HG03442 (cell line): ENCODE measurements at regions not wholly inside any gene's neighbourhood (a gene's known extent, or its start where the extent isn't known, plus 50 kb on each side); places are given as distances from the start of the nearest gene placed in this dataset.

Experiments
- ATAC-seq: cut with Tn5 transposase; IDR thresholded peaks from one replicate; pipeline ENCODE4 v1.9.1; 2021; ENCODE audit warnings: mild to moderate bottlenecking, moderate library complexity; ENCODE audit not compliant: unreplicated experiment

- no peak for ATAC-seq
Observed at GRCh38 chr2:139201516-139201915, 421.3 kb upstream of the NXPH2 start.

- ATAC-seq, result no peak
Observed at GRCh38 chr2:139196754-139197153, 416.6 kb upstream of the NXPH2 start.

GRCh38 chr2:139194546-139194945 is 414.4 kb upstream of the NXPH2 start:
- ATAC-seq, result no peak

DNA sequence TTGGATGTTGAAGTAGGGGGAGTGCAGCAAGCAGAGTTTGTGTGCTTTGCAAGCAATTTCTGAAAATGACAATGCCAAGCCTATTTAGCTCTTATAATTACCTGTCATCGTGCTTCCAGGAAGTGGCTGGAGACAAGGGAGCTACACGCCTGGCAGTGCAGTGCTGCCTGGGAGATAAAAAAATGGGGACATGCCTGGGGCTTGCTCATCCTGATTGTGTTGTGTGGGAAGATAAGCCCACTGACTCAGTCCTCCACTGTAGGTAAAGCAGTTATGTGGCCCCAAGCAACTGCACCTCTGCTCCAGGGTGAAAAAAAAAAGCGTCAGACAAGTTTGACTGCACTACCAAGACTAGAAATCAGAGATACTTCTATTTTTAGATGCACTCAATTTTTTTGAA is 396.9 kb upstream of the NXPH2 start:
- no peak for ATAC-seq

DNA sequence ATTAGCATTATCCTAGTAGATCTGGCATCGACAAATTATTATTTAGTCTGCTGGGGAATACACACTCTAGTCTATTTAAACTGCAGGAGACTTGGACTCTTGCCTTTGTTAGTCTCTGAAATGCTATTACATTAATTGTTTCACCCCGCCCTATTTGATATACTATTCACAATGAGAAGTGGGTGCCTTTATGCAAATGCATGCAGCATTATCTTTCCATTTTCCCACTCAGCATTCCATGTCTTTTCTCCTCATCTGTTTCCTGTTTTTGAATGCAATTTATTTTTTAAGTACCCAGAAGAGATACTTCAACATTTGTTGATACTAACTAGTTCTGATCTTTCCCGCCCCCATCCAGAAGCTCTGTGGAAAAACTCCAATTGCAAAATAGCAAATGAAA is 395.3 kb upstream of the NXPH2 start:
- ATAC-seq, result no peak

DNA sequence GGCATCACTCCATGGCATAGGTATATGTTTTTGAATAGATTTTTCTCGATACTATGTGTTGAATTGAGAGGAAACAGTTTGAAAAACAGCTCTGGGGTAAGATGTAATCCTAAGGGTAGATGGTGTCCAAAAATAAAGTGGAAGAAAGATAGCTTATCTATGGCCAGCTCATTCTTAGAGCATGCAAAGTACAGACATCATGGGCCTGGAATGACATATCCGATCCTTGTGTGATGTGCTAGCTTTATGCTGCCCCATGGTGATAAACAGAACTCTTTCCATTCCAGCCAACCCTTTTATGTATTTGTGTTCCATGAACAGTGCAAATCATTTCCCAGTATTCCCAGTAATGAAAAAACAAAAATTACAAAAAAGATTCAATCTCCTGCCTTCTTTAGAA is 390.2 kb upstream of the NXPH2 start:
- ATAC-seq, result no peak

GRCh38 chr2:139165601-139166000 is 385.4 kb upstream of the NXPH2 start:
- no peak for ATAC-seq

- no peak for ATAC-seq
Observed at GRCh38 chr2:139165041-139165440, 384.9 kb upstream of the NXPH2 start.

- ATAC-seq, result no peak
Observed at GRCh38 chr2:139162957-139163356, 382.8 kb upstream of the NXPH2 start.

DNA sequence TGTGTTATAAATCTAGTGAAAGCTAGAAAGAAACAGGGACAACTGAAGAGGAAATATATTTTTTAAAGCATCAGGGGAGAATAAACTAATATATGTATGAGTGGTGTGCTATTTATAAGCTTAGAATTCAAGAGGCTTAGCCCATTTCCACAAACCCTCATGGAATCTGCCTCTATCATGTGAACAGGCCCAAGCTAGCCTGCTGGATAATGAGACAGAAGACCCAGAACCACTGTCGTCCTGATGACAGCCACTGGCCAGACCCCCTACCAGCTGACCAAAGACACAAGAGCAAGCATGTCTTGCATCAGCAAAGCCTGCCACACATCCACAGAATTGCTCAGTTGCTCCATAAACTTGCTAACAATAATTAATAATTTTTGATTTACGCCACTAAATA is 382.3 kb upstream of the NXPH2 start:
- ATAC-seq, result no peak

DNA sequence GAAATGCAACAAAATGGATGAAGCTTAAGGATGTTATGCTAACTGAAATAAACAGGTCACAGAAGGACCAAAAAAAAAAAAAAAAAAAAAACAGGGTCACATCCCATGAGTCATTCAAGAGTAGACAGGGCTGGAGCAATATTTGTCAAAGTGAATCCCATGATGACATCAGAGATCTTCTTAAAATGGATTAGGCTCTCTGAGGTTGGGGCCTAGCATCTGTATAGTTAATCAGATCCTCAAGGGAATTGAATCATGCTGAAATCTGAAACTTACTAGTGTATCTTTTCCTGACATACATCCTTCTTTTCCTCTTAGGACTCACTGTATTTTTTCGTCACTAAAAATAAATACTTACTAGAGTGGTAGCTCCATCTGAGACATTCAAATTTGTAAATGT is 380.6 kb upstream of the NXPH2 start:
- ATAC-seq, result no peak

DNA sequence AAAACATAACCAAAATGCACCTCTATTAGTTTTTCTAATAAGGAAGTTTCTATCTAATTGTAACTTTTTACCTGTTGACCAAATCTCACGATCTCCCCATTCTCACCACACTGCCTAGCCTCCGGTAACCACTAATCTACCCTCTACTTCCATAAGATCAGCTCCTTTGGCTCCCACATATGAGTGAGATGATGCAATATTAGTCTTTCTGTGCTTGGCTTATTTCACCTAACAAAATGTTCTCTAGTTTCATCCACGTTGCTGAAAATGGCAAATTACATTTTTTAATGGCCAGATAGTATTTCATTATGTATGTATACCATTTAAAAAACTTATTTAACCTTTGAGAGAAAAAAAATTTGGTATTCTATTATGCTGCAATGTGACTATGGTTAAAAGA is 379.0 kb upstream of the NXPH2 start:
- no peak for ATAC-seq

- no peak for ATAC-seq
Observed at GRCh38 chr2:139156730-139157129, 376.5 kb upstream of the NXPH2 start.

DNA sequence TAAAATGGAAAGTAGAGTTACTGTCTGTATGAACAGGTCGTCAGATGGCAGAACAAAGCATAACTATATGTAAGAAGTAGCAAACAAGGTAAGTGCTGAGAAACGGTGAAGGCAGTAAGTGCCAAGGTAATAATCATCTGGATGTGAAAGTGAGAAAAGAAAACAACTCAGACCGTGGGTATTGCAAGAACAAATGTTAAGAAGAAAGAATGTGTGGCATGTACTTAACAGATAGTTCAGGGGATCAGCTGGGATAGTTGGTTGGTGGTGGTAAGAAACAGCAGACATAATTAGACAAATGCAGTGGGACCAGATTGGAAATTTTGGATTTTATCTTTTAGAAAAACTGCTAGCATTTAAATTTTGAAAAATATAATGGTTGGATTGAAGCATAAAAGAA is 375.8 kb upstream of the NXPH2 start:
- no peak for ATAC-seq

DNA sequence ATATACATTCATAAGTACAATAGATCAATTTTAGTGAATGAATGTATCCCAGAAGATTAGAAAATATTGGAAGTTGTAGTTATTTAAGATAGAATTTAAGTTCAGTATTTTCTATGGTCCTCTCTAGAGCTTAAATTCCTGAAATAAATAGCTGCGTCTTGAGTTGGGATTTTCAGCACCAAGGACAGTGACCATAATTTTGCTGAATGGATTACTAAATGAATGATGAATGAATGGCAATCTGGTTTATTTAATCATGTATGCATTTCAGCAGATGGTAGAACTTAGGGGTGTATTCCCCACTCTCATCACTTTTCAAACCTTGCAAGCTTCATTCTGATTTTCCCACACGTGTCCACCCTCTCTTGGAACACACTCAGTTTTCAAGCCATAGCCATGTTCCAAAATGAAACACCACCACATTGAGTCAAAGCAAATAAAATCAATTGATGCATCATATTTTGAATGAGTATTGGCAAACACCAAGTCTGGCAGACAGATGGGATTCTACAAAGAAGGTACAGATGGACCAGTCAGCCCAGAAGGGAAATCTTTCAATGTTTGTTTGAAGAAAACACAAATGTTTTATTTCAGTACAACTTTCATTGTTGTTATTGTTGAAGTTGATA is 362.2 kb upstream of the NXPH2 start:
- ATAC-seq, result no peak

DNA sequence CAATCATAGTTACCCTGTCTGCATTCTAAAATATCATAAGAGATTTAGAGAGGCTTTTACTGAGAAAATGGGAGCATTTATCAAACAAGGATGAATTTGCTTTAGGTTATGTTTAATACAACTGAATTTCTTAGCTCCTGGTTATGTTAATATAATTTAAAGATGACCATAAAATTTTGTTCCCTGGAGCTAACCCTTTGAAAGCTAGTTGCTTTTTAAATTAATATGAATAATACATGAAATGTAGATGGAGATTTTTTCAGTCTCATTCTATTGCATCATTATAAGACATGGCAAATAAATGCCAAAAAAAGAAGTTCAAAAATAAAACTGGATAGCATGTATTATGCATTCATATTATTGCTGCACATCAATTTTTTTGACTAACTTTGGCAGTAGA is 344.1 kb upstream of the NXPH2 start:
- no peak for ATAC-seq

DNA sequence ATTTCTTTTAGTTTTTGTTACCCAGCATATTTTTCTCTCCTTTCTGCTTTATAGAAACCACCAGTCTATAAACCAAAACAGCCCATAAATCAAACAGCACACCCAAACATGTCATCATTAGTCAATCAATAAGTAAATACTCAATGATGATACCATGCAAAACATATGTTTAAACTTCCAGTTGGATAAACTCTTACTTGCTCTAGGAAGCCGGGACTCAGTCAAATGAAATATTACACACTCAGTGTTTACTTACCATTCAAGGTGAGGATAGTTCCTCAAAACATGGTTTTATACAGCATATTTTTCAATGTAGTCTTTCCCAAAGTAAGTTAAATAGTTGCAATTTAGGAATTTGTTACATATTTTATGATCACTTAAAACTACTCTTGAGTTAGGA is 343.6 kb upstream of the NXPH2 start:
- ATAC-seq, result no peak

GRCh38 chr2:139122711-139123158 is 342.5 kb upstream of the NXPH2 start:
- no peak for ATAC-seq

DNA sequence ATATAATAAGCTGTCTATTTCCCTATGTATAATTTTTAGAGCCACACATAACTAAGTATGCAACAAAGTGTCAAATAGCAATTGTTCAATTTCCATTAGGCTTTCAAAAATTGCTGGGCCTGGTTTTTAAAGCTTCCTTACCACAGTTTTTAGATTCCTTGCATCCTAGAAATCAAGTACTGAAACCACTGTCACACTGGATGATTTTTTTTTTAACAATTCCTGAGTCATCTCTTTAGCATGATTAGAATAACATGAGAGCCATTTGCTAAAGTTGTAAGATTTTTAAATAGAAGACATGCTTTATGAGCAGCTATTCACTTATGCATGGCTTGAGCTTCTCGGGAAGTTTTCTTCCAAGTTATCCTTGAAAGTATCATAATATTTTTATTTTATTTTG is 319.5 kb upstream of the NXPH2 start:
- ATAC-seq, result no peak

GRCh38 chr2:139098961-139099360 is 318.8 kb upstream of the NXPH2 start:
- no peak for ATAC-seq

- ATAC-seq, result no peak
Observed at GRCh38 chr2:139083121-139083520, 302.9 kb upstream of the NXPH2 start.

DNA sequence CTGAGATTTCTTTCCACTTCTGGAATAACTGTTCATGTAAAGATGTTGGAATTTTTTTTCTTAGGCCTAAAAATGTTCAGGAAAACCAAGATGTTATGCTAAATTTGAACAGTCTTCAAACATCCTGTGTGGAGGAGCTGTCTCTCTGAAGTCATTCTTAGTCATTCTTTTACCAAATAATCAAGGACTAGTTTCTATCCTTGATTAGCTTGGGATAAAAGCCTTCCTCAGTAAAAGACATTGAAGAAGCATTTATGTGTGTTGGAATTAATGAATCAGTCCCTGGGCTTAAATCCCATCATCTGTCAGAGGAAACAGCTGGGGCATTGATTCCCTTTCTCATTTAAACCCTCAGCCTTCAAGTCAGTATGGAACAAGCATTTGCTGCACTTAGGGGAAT is 300.1 kb upstream of the NXPH2 start:
- no peak for ATAC-seq

GRCh38 chr2:139079311-139079710 is 299.1 kb upstream of the NXPH2 start:
- ATAC-seq, result no peak
